ENCODE measurements at regions not wholly inside any gene's neighbourhood (a gene's known extent, or its start where the extent isn't known, plus 50 kb on each side); places are given as distances from the start of the nearest gene placed in this dataset.
"Not testable (repeated sequence)": the region's sequence is repeated elsewhere in the genome, so short reads cannot be mapped to it uniquely, and the experiment has no call there.

DNA sequence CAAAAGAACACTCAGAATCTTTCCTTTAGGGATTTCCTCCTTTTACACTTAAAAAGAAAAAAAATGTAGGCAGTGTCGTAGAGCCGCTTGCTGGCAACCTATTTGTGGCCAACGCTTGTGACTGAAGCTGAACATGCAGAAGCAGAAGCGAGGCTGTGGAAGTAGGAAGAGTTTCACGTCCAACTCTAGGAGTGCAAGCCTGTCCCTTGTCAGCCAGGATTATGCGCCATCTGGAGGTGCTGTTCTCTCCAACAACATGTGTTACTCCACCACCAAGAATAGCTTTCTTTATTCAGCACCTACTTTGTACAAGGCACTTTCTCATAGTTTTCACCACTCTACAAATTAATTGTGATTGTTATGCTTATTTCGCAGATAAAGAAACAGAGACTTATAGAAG is 223.2 kb upstream of the LMCD1 start:
- intact Hi-C loops (cut with DNase I), result no loop called here
- no peak for DNase-seq
- no peak for ATAC-seq

DNA sequence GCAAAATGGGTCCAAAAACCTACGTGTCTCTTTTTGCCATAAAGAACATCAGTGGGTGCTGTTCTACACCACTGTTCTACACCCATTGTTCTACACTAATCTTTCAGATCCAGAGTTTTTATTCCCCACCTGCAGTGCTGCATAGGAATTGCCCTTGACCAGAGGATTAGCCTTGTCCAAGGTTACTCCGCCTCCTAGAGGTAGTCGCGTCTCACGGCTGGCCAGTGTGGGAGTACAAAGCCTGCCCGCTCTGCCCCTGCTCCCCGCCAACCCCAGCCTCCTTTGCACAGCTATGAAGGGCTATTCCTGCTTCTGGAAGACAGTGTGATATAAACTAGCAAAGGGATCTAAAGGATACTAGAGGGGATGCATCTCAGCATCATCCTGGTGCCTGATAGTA is 222.1 kb upstream of the LMCD1 start:
- no peak for DNase-seq
- intact Hi-C loops (cut with DNase I), result no loop called here
- ATAC-seq, result no peak

DNA sequence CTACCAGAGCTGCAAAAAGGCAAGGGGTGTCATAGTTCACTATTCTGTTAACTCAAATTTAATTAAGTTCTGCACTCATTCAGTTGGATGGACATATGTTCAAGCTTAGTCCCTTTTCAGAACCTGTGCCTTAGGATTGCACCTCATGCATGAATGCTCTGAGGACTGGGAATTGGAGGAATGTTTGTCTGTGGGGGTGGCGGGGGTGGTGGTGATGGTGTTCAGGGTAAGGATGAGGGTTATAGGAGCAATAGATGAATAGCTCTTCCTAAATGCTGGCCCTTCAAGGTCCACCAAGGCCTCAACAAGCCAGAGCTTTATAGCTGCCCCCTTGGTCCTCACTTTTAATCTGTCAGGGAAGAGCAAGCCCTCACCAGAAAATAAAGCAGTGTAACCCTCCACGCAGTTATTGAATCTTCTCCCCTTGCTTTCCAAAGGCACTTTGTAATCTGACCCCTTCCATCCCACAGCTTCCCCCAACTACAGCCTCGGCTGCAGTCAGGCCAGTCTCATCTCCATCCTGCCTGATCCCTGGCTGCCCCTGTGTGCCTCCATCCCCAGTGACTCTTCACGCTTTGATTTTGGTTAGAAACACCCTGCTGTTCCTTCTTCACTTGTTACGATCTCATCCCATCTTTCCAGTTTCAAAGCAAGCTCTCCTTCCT is 221.6 kb upstream of the LMCD1 start:
- intact Hi-C loops (cut with DNase I), result no loop called here
- ATAC-seq, result no peak
- no peak for DNase-seq

DNA sequence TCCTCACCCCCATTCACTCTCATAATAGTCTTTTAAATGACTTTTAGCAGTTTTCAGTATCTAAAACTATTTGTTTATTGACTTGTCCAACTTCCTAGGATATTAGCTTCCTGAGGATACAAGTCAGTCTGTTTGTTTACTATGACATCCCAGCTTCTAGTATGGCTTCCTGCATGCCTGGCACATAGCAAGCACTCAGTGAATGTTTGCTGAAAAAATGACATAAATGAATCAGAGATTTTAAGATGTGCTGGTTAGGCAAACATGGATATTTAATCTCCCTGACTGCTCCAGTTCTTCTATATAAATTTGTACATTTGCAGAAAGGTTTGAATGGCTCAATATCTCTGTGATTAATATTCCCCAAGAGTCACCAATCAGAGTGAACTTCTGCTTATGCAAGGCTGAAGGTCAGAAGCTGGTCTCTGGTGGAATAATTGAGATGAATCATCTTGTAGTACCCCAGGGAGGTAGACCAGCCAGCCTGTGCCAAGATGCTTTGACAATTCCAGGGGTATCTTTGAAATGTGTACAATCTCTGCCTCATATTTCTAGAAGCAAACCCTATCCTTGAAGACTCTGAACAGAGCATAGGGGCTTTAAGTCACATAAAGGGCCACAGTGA is 219.0 kb upstream of the LMCD1 start:
- intact Hi-C loops (cut with DNase I), result no loop called here
- ATAC-seq, result no peak
- no peak for DNase-seq

DNA sequence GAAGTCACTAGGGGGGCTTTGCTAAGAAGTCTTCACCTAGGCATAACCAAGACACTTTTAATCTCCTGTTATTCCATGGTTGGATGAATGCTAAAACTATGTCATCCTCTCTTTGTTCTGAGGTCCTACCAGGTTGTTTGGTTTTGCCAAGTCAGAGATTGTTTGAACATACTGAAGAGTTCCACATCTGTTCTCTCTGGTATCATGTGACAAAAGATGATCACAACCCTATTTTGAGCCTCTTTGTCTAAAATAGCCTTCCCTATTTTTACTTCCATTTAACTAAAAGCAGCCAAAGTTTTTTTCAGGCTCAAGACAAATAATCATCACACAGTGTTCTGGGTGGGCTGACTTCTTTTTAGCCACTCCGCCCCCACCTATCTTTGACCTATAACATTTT is 218.4 kb upstream of the LMCD1 start:
- intact Hi-C loops (cut with DNase I), result no loop called here
- no peak for DNase-seq
- peak in 1 of 2 donors; percentile 16 for ATAC-seq

DNA sequence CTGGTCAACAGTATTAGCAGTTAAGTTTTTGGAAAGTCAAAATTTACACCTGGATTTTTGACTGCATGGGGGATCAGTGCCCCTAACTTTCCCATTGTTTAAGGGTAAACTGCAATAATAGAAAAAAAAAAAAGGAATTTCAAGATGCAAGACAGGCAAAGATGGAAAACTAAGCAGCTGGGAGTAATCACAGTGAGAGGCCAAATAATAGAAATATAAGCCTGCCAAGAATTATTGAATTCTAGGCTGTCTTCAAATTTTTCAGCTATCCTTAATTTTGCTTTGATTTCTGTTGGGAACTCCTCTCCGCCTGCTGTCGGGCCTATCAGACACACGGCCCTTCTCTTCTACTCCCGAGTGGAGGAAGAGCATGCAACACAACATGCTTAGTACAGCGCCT is 215.5 kb upstream of the LMCD1 start:
- no peak for ATAC-seq
- DNase-seq, result no peak
- intact Hi-C loops (cut with DNase I), result no loop called here

DNA sequence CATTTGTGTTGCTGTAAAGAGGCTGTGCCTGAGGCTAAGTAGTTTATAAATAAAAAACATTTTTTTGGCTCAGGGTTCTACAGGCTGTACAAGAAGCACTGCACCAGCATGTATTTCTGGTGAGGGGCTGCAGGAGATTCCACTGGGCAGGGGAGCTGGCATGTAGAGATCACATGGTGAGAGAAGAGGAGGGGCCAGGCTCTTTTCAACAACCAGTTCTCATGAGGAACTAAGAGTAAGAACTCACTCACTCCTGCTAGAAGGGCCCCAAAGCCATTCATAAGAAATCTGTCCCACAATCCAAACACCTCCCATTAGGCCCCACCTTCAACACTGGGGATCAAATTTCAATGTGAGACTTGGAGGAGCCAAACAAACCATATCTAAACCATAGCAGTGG is 214.9 kb upstream of the LMCD1 start:
- ATAC-seq (no peak), DNase-seq (no peak)
- intact Hi-C loops (cut with DNase I), result no loop called here

DNA sequence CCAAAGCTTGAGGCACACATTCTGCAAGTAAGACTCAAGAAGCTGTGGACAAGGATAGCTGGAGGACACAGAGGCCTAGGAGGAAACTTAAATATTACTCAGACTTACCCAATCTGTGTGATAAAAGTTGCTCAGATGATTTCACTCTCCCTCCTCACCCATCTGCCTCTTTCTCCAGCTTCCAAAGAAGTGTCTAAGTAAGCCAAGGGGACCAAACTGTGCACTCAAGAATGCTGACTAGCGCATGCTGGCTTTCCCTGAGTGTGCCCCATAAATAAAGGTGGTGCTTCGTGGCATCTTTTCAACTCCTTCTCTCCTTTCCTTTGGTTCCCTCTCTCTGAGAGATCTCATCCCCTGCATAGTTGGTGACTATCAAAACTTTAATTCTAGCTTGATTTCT is 211.0 kb upstream of the LMCD1 start:
- DNase-seq (no peak), ATAC-seq (no peak)
- intact Hi-C loops (cut with DNase I), result no loop called here

DNA sequence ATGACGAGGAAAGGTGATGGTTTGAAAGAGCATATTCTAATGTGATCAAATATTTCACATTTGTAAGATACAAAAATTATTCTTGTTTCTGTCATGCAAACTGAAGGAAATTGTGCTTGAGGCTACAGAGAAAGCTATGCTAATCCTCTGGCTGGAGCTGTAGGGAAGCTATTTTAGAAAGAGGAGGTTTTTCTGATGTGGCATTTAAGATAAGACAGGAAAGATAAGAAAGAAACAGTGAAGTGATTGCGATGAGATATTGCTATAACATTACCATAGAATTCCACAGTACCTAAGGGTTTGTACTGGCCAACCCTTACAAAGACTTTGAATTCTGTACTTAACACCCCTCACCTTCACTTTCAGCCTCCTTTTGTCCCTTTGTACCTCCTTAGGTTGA is 205.2 kb upstream of the LMCD1 start:
- DNase-seq, result no peak
- ATAC-seq, result no peak
- intact Hi-C loops (cut with DNase I), result no loop called here

DNA sequence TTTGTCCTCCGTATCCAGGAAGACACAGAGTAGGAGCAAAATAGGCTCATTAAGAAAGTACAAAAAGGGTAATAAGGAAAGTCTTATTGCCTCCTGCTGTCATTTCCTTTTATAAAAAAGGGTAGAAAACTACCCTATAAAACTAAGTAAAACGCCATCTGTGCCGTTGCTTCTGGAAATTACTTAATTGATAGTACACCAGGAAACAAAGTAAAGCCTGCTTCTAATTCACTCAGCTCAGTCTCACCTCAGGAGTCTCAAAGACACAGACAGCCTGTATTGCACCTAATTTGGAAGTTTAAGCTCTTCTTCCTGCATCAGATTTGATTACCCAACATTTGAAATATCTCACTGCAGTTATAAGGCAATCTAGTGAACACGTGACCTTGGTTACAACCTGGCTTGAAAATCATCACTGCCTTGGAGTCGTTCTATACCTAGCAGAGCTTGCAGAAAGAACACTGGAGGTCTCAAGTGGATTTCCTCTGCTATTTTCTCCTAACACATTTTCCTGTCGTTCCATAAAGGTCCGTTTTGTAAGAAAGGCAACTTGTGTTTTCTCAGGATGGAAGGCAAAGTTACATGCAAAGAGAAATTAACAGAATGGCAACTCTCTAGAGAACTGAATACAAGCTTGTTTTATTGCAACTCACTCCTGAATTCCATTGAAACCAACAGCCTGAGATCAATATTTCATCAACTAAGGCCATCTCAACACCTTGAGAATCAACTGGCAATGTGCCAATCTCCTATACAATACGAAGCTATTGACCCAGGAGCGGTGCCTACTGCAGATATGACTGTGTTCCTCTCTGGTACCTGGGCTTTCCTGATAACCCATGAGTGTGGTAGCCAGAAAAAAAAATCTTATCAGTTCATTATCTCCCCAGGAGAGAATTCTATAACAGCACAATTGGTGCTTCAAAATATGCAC is 203.3 kb upstream of the LMCD1 start:
- DNase-seq, result no peak
- no peak for ATAC-seq
- intact Hi-C loops (cut with DNase I), result no loop called here

DNA sequence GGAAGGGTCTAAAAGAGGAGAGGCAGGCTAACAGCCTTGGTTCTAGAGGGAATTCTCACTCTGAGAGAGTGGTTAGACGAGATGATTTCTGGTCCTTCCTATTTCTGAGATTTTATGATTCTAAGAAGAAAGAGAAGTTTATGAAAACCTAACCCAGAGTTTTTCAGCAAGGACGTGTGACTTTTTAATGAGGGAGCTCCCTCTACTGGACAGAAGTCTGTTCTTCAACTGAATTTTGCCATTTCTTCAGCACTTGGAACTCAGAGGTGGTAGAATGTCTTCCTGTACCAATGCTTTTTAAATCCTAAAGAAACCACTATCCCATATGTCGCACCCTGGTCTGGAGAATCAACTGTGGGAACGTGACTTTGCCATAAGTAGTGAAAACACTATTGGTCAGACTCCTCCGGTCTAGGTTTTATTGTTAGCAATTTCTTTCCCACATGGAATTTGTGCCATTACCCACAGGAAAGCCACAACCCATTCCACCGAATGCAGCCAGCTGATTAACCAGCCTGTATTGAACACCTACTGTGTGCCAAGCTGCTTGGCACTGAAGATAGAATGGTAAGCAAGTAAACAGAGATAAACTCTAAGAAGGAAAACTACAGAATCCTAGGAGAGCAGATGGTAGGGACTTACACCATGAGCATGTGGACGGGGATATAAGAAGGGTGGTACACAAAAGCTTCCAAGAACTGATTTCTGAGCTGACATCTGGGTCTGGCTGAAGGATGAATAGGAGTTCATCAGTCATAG is 199.5 kb upstream of the LMCD1 start:
- intact Hi-C loops (cut with DNase I), result no loop called here
- DNase-seq (no peak), ATAC-seq (peak in 1 of 2 donors; percentile 53)

DNA sequence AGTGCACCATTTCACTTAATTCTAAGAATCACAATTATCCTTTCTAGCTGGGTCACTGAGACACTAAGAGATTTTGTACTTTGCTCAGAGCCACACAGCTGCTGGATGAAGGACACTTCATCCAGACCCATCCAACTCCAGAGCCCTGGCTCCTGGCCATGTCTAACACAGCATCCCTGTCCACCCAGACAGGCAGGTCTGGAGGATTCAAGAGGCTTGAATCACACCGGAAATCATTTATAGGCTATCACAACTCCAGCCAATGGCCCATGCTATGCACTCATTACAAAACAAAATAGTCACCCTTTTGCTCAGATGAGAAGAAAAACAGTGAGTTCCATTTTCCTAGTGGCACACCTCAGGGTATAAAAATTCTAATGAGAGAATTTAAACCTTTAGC is 198.2 kb upstream of the LMCD1 start:
- no peak for ATAC-seq
- intact Hi-C loops (cut with DNase I), result no loop called here

DNA sequence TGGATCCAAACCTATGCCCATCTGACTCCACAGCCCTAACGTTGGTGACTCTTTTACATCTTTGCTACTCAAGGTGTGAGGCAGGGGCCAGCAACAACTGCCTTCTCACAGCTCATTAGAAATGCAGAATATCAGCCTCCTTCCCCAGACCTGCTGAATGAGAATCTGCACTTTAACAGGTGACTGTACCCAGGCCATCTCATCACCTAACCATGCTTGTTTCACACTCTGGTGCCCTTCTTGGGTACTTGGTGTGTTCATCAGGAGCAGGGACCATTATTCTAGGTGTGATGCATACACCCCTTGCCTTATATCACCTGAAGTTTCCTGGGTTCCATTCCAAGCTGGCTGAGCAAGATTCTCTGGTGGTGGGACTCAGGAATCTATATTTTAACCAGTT is 196.3 kb upstream of the LMCD1 start:
- DNase-seq (no peak), ATAC-seq (no peak)
- intact Hi-C loops (cut with DNase I), result no loop called here

More for the DNA sequence above, 198.2 kb upstream of the LMCD1 start:
- no peak for DNase-seq

DNA sequence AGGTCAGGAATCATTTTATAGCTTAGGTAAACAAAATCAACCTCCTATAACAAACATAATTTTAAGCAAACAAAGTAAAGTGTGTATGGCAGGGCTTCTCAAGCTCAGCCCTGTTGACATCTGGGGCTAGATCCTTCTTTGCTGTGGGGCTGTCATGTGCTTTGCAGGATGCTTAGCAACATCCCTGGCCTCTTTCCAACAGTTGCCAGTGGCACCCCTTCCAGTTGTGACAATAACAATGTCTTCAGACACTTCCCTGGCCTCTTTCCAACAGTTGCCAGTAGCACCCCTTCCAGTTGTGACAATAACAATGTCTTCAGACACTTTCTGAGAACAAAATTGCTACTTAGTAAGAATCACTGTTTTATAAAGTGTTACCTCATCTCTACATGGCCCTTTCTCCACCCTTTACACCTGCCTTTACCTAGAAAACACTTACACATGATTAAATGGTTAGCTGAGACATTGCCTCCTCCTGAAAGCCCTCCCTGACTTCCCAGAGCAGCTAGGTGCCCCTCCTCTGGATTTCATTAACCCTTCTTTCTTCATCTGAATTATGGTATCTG is 194.0 kb upstream of the LMCD1 start:
- intact Hi-C loops (cut with DNase I), result no loop called here
- DNase-seq, result no peak
- no peak for ATAC-seq

DNA sequence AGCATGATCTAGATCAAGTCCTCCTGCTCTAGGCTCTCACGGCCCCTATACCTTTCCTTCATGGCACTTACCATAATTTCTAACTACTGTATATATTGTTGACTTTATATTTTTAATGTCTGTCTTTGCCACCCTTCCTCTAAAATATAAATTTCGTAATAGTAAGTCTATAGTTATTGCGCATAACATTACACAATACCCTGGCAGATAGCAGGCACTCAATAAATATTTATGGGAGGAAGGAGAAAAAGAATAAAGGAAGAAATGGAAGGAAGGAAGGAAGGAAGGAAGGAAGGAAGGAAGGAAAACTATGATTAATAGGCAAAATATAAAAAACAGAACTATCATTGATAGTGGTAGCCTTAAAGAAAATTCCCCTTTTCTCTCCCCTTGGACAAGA is 190.3 kb upstream of the LMCD1 start:
- intact Hi-C loops (cut with DNase I), result no loop called here
- ATAC-seq (no peak), DNase-seq (no peak)

DNA sequence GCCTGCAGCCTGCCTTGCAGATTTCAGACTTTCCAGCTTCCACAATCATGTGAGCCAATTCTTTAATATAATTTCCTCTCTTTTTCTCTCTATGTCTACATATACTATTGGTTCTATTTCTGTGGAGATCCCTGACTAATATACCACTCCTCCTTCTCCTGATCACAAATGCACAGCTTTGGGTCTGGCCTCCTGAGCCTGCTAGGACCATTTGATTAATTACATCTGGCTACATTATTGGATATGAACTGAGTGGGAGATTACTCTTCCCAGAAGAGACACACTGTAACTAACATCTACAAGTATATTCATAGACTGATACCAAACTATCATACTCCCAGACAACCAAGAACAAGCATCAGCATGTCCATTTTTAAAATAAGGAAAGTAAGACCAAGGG is 188.9 kb upstream of the LMCD1 start:
- intact Hi-C loops (cut with DNase I), result no loop called here

DNA sequence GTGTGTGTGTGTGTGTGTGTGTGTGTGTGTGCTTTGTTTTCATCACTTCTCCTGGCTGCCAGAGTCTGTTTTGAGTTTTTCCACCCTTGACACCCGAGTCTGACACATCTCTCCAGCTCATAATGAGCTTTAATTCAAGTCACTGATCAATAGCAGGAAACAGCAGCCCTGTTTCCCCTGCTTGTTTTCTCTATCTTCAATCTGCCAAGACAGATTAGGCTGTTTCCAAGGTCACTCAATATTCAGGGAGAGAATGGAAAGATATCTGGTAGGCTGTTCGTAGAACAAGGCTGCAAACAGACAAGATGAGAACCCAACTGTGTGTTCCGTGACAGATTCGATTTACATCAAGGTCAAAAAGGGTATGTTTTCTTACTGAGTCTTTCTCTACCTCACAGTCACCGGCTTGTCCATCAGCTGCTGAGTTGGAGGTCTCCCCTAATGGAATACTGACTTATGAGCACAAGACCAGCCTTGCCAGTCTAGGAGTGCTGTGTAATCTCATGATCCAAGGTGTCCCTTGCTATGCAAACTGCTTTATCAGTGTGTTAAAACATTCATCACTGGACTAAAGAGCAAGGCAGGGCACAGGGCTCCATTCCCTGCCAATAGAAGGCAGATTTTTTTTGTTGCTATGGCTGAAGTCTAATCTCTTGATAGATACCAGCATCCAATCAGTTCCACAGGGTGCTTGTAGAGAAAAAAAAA is 187.9 kb upstream of the LMCD1 start:
- ATAC-seq (no peak), DNase-seq (no peak)
- intact Hi-C loops (cut with DNase I), result no loop called here

More for the DNA sequence above, 188.9 kb upstream of the LMCD1 start:
- ATAC-seq (no peak), DNase-seq (no peak)

DNA sequence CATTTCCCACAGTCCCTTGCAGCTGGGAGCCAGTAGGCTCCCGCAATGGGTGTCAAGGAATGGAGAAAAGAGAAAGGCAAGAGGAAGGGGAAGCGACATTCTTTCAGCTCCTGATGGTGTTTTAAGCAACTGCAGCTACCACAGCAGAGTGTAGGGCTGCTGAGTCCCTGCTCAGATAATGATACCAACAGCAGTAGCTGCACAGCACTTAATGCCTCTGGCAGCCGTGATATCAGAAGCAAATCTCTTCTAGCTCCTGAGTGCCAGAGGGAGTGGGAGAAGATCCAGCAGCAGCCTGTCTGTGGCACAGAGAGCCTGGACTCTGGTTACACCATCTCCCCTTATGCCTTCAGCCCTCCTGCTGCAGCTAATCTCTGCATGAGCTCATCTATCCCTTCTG is 186.1 kb upstream of the LMCD1 start:
- ATAC-seq; DNase-seq; intact Hi-C loops (cut with DNase I): not testable (repeated sequence)

Measured in left cardiac atrium (tissue), 4 donors.